Astrocyte (in vitro differentiated cells and primary cell): ENCODE measurements at regions not wholly inside any gene's neighbourhood (a gene's known extent, or its start where the extent isn't known, plus 50 kb on each side); places are given as distances from the start of the nearest gene placed in this dataset.

Experiments used
- DNase-seq: peaks from one replicate; pipeline ENCODE4 v3.0.0-alpha.2; 2010; ENCODE audit warnings: low read depth
- FAIRE-seq: peaks from 2 replicates; lab custom pipeline; 2011; peaks lifted over from hg19 to GRCh38; lab: Jason Lieb, UNC
- H2AFZ ChIP-seq: 2 replicates; pipeline ENCODE4 v1.6.0; 2012; ENCODE audit warnings: low read depth, low read length, inconsistent platforms
- H3K27ac ChIP-seq: 2 replicates; pipeline ENCODE4 v1.5.1; 2011; ENCODE audit warnings: low read depth, low read length, inconsistent platforms
- H3K27me3 ChIP-seq: 2 replicates; pipeline ENCODE4 v1.6.0; 2011; ENCODE audit warnings: low read length, inconsistent platforms; ENCODE audit not compliant: insufficient read depth
- H3K36me3 ChIP-seq: 2 replicates; pipeline ENCODE4 v1.5.1; 2011; ENCODE audit warnings: low read length, inconsistent platforms; ENCODE audit not compliant: insufficient read depth
- H3K4me1 ChIP-seq: 2 replicates; pipeline ENCODE4 v1.5.1; 2011; ENCODE audit warnings: low read length, inconsistent platforms; ENCODE audit not compliant: insufficient read depth
- H3K4me2 ChIP-seq: 2 replicates; pipeline ENCODE4 v1.6.0; 2012; ENCODE audit warnings: low read length, inconsistent platforms
- H3K4me3 ChIP-seq: 2 replicates; pipeline ENCODE4 v1.5.1; 2011; ENCODE audit warnings: low read depth, mild to moderate bottlenecking, low read length, inconsistent platforms; ENCODE audit not compliant: insufficient read depth
- H3K79me2 ChIP-seq: 2 replicates; pipeline ENCODE4 v1.6.0; 2012; ENCODE audit warnings: mild to moderate bottlenecking, low read length, inconsistent platforms; ENCODE audit not compliant: insufficient read depth
- H3K9ac ChIP-seq: 2 replicates; pipeline ENCODE4 v1.6.0; 2012; ENCODE audit warnings: mild to moderate bottlenecking, low read length, inconsistent platforms
- H3K9me3 ChIP-seq: 2 replicates; pipeline ENCODE4 v1.5.1; 2012; ENCODE audit warnings: low read depth, mild to moderate bottlenecking, low read length, inconsistent platforms; ENCODE audit not compliant: insufficient read depth
- H4K20me1 ChIP-seq: 2 replicates; pipeline ENCODE4 v1.6.0; 2012; ENCODE audit warnings: low read length, inconsistent platforms; ENCODE audit not compliant: insufficient read depth
- H3K27ac Mint-ChIP-seq: one replicate; pipeline ENCODE4 v1.8.0; 2021; ENCODE audit warnings: mild to moderate bottlenecking, mixed read lengths; ENCODE audit not compliant: unreplicated experiment
- H3K27me3 Mint-ChIP-seq: one replicate; pipeline ENCODE4 v1.8.0; 2021; ENCODE audit warnings: low read depth, mixed read lengths; ENCODE audit not compliant: unreplicated experiment
- H3K36me3 Mint-ChIP-seq: one replicate; pipeline ENCODE4 v1.8.0; 2021; ENCODE audit warnings: low read depth, mixed read lengths; ENCODE audit not compliant: unreplicated experiment
- H3K4me1 Mint-ChIP-seq: one replicate; pipeline ENCODE4 v1.8.0; 2021; ENCODE audit warnings: low read depth, mixed read lengths; ENCODE audit not compliant: unreplicated experiment
- H3K4me3 Mint-ChIP-seq: one replicate; pipeline ENCODE4 v1.8.0; 2021; ENCODE audit warnings: mild to moderate bottlenecking, moderate library complexity, mixed read lengths; ENCODE audit not compliant: unreplicated experiment
- H3K9me3 Mint-ChIP-seq: one replicate; pipeline ENCODE4 v1.8.0; 2021; ENCODE audit warnings: mild to moderate bottlenecking, mixed read lengths; ENCODE audit not compliant: unreplicated experiment
- EZH2 ChIP-seq: IDR thresholded peaks from 2 replicates; pipeline ENCODE4 v1.6.1; 2012; ENCODE audit warnings: mild to moderate bottlenecking, low read length, inconsistent platforms; ENCODE audit not compliant: insufficient read depth
- TF ChIP-seq, protein P1 (sequence below): IDR thresholded peaks from 2 replicates; pipeline ENCODE4 v1.5.1; 2011; ENCODE audit warnings: low read depth, mild to moderate bottlenecking, inconsistent platforms, low read length, moderate library complexity; ENCODE audit not compliant: insufficient read depth

DNA sequence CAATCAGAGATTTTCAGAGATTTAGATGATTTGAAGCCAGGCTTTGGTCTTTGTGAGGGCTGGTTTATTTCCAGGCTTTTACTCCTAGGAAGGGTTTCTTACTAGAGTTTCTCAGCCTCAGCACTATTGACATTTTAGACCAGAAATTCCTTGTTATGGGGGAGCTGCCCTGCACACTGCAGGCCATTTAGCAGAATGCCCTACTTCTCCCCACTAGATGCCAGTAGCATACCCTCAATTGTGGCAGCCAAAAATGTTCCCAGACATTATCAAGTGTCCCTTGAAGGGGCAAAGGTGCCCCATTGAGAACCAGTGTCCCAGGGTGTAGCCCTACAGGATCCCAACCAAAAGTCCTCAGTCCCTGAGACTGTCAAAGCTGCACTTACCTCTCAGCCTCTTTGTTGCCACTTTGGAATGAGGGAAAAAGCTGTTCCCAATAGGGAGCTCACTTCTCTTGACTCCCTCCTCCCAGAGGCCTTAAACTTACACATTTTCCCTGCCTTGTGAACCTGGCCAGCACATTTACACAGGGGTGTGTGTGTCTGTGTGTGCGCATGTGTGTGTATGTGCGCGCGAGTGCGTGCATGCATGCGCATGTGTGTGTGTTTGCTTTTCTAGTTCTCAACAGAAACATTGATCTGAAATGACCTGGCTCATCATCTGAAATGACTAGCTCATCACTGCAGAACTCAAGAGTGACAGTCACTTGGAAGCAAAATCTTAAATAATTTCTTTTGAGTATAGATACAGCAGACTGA is 231.4 kb downstream of the QDPR start:
- H3K9ac ChIP-seq: no peak overlapping the region
- H3K4me2 ChIP-seq: no peak overlapping the region
- H3K36me3 Mint-ChIP-seq: no peaks in the 10 kb centered on the region
- H3K4me1 Mint-ChIP-seq: peaks cover 12% of the 10 kb centered on the region
- H3K4me1 ChIP-seq: peaks cover 10% of the 10 kb centered on the region
- no peaks in the 10 kb centered on the region for H3K27me3 Mint-ChIP-seq
- no peak overlapping the region for H3K27ac ChIP-seq
- no peak overlapping the region for H3K27ac Mint-ChIP-seq
- H3K9me3 ChIP-seq: no peaks in the 10 kb centered on the region
- TF ChIP-seq EZH2: no peak
- TF ChIP-seq, protein P1, sequence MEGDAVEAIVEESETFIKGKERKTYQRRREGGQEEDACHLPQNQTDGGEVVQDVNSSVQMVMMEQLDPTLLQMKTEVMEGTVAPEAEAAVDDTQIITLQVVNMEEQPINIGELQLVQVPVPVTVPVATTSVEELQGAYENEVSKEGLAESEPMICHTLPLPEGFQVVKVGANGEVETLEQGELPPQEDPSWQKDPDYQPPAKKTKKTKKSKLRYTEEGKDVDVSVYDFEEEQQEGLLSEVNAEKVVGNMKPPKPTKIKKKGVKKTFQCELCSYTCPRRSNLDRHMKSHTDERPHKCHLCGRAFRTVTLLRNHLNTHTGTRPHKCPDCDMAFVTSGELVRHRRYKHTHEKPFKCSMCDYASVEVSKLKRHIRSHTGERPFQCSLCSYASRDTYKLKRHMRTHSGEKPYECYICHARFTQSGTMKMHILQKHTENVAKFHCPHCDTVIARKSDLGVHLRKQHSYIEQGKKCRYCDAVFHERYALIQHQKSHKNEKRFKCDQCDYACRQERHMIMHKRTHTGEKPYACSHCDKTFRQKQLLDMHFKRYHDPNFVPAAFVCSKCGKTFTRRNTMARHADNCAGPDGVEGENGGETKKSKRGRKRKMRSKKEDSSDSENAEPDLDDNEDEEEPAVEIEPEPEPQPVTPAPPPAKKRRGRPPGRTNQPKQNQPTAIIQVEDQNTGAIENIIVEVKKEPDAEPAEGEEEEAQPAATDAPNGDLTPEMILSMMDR: no peak
- no peak overlapping the region for H3K4me3 Mint-ChIP-seq
- no peak for DNase-seq
- H3K9me3 Mint-ChIP-seq: no peaks in the 10 kb centered on the region
- H2AFZ ChIP-seq: no peak overlapping the region
- H3K79me2 ChIP-seq: no peaks in the 10 kb centered on the region
- no peaks in the 10 kb centered on the region for H3K27me3 ChIP-seq
- no peak overlapping the region for H3K4me3 ChIP-seq
- H4K20me1 ChIP-seq: no peaks in the 10 kb centered on the region
- H3K36me3 ChIP-seq: no peaks in the 10 kb centered on the region
- no peak for FAIRE-seq

DNA sequence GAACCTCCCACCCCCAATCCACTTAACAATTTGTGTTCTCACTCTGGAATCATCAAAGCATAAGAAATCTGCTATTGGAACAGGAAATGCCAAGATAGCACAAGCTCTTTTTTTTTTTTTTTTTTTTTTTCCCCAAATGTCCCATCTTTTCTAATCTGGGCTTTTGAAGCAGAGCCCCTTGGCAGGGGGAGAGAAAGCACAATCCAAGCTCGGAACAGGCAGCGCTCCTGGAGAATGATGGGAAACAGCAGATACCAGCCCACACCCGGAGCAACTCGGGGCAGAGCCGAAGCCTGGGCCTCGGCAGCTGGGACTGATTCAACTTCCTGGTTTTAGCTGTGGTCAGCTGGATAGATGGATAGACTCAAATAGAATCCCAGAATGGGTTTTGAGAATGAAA is 235.1 kb downstream of the QDPR start:
- Mint-ChIP-seq H3K4me1 (peaks cover 12% of the 10 kb centered on the region), H3K27ac (peak overlapping the region; percentile 55)
- peak overlapping the region; percentile 53 for H3K4me2 ChIP-seq

More for the DNA sequence above, 235.1 kb downstream of the QDPR start:
- Mint-ChIP-seq H3K36me3 (no peaks in the 10 kb centered on the region), H3K4me3 (no peak overlapping the region), H3K27me3 (no peaks in the 10 kb centered on the region), H3K9me3 (peaks cover 7% of the 10 kb centered on the region)
- Histone ChIP-seq H3K9ac (no peak overlapping the region), H3K36me3 (no peaks in the 10 kb centered on the region), H3K4me1 (peaks cover 10% of the 10 kb centered on the region), H3K27me3 (no peaks in the 10 kb centered on the region), H3K79me2 (no peaks in the 10 kb centered on the region), H3K27ac (no peak overlapping the region), H3K9me3 (no peaks in the 10 kb centered on the region), H2AFZ (peak overlapping the region; percentile 44), H3K4me3 (no peak overlapping the region), H4K20me1 (no peaks in the 10 kb centered on the region)
- peak; percentile 53 for DNase-seq
- TF ChIP-seq EZH2: no peak
- TF ChIP-seq, protein P1: no peak
- FAIRE-seq: peak; percentile 20
